Heart left ventricle (tissue), 16 donors: ENCODE measurements at regions not wholly inside any gene's neighbourhood (a gene's known extent, or its start where the extent isn't known, plus 50 kb on each side); places are given as distances from the start of the nearest gene placed in this dataset.

Source experiments
- ATAC-seq, 4 donors: fragments of 200-7000 bp; cut with Tn5 transposase; one replicate each; pipeline ENCODE4 v1.9.1; 2020 to 2022; ENCODE audit warnings: moderate library complexity in 4 of 4, mild to moderate bottlenecking in 3 of 4, moderate number of reproducible peaks in 1 of 4
- DNase-seq, 5 donors: peaks; one replicate each; pipeline ENCODE4 v3.0.0-alpha.2; 2020
- H3K27ac ChIP-seq, 12 donors: fragments of 200-600 bp; sonication (generic) in 4 of 12; one replicate each; pipeline versions ENCODE4 v1.5.0 to v1.8.0; 2016 to 2022; ENCODE audit warnings: mild to moderate bottlenecking in 2 of 12
- H3K27me3 ChIP-seq, 9 donors: fragments of 200-600 bp; sonication (generic) in 2 of 9; one replicate each; pipeline versions ENCODE4 v1.5.1 to v1.8.0; 2016 to 2022; ENCODE audit warnings: mild to moderate bottlenecking in 3 of 9
- H3K36me3 ChIP-seq, 9 donors: fragments of 200-600 bp; sonication (generic) in 2 of 9; one replicate each; pipeline versions ENCODE4 v1.5.0 to v1.8.0; 2018 to 2022; ENCODE audit warnings: mild to moderate bottlenecking in 2 of 9
- H3K4me1 ChIP-seq, 12 donors: fragments of 200-600 bp; sonication (generic) in 4 of 12; one replicate each; pipeline versions ENCODE4 v1.5.0 to v1.8.0; 2016 to 2022; ENCODE audit warnings: mild to moderate bottlenecking in 3 of 12
- H3K4me3 ChIP-seq, 12 donors: fragments of 200-600 bp; sonication (generic) in 4 of 12; one replicate each; pipeline versions ENCODE4 v1.5.0 to v1.8.0; 2017 to 2022; ENCODE audit warnings: mild to moderate bottlenecking in 9 of 12, moderate library complexity in 4 of 12
- H3K9me3 ChIP-seq, 12 donors: fragments of 200-600 bp; sonication (generic) in 4 of 12; one replicate each; pipeline versions ENCODE4 v1.5.0 to v1.8.0; 2016 to 2022; ENCODE audit warnings: mild to moderate bottlenecking in 1 of 12
- POLR2A ChIP-seq, 2 donors: fragments of 450-650 bp; IDR thresholded peaks; one replicate each; pipeline ENCODE4 v1.6.1; 2017; ENCODE audit warnings: antibody characterized with exemption in 2 of 2, mild to moderate bottlenecking in 2 of 2, moderate library complexity in 2 of 2
- WGBS, 4 donors: extraction: QIAGEN DNeasy Blood & Tissue Kit in 2 of 4; methylation state at CpG; one replicate each; pipeline versions ENCODE4 v1.1.5 to v1.1.7; 2013 to 2018; 5-methylcytosine and 5-hydroxymethylcytosine counted together
- intact Hi-C, 10 donors: fragments of 100-400 bp; cut with DNase I; formaldehyde crosslinking; loops; one replicate each; pipeline versions ENCODE4 v1.11.1 to v1.14.2; 2022
- TF ChIP-seq, protein P1 (sequence below), 12 donors: fragments of 200-600 bp; sonication (generic) in 4 of 12; IDR thresholded peaks; one replicate each; pipeline versions ENCODE4 v1.5.0 to v1.8.0; 2018 to 2022; ENCODE audit warnings: antibody characterized with exemption in 12 of 12, mild to moderate bottlenecking in 5 of 12
- donor health status: ischemic (EF 13 %, LVEDD 7.1; RV severe dilation, severe dysfunction).
- donor health status: healthy with polysubstance abuse.
- donor health status: DM: no; HTN: yes; CAD: no.
- donor health status: DM: no; HTN: no; CAD: no.
- donor health status: ischemic (EF 25% LVEDD 6.9; RV normal size, moderate dysfunction).
- donor health status: ischemic (EF 25% LVEDD 5.7; RV mildly dilated, moderate dysfunction).
- donor health status: healthy.
- donor health status: DM: yes; HTN: yes; CAD: no.
- donor health status: ischemic (EF 35%, LVEDD 5.7; RV mildly dilated, moderate dysfunction).
- donor health status: nonischemic (EF 11% LVEDD 7.7; RV severe dilation, severe dysfunction).
- donor health status: DM: yes; HTN: yes; CAD: no.
- donor health status: PGD.
- donor health status: ischemic (EF 29% LVEDD 5.4; RV normal size, mild dysfunction).
- donor health status: nonischemic (EF 23%, LVEDD 6.1; RV moderate dilation, normal function).

DNA sequence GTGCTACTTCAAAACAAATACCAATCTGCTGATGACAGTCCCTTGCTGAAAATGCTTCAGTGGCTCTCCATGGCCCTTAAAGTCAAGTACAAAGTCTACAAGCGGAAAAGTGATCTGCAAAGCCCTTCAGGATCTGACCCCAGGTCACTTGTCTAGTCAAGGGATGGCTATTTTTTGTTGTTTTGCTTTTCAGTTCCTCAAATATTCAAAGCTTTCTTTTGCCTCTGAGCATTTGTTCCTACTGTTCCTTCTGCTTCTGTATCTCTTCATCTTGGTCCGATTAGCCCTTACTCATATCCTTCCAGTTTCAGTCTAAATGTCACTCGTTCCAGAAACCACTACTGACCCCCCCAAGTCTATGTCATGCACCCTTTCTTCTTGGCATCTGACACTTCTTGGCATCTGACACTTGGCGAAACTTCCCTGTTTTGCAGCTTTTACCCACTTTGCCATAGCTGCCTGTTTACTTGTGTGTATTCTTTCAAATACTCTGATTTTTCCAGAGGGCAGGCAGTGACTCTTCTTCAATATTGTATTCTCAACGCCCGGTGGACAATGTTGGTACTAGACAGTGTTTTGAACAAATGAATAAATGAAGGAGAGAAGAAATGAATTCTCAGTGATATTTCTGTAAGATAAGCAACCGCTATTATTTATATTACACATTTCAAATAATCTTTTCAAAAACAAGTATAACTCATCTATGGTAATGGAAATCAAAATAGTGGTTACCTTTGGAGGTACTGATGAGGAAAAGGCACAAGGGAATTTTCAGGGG is 175.9 kb upstream of the FN1 start:
- Histone ChIP-seq H3K4me1 (peaks cover 0 to 24% (median 0%) of the 10 kb centered on the region in 12 donors), H3K4me3 (no peak overlapping the region), H3K27ac (peak overlapping the region in 1 of 12 donors; percentile 49), H3K36me3 (no peaks in the 10 kb centered on the region), H3K9me3 (peaks cover 0 to 4% (median 0%) of the 10 kb centered on the region in 12 donors), H3K27me3 (no peaks in the 10 kb centered on the region)
- TF ChIP-seq, protein P1, sequence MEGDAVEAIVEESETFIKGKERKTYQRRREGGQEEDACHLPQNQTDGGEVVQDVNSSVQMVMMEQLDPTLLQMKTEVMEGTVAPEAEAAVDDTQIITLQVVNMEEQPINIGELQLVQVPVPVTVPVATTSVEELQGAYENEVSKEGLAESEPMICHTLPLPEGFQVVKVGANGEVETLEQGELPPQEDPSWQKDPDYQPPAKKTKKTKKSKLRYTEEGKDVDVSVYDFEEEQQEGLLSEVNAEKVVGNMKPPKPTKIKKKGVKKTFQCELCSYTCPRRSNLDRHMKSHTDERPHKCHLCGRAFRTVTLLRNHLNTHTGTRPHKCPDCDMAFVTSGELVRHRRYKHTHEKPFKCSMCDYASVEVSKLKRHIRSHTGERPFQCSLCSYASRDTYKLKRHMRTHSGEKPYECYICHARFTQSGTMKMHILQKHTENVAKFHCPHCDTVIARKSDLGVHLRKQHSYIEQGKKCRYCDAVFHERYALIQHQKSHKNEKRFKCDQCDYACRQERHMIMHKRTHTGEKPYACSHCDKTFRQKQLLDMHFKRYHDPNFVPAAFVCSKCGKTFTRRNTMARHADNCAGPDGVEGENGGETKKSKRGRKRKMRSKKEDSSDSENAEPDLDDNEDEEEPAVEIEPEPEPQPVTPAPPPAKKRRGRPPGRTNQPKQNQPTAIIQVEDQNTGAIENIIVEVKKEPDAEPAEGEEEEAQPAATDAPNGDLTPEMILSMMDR (IDR thresholded peaks at IDR 0.05), result no peak
- no peak for TF ChIP-seq POLR2A (IDR thresholded peaks at IDR 0.05)
- intact Hi-C loops, result no loop called here
- 79 to 88% (median 82%) methylated on average over 7 of the region's 7 CpGs for WGBS, 4 donors
- ATAC-seq (peak in 2 of 4 donors; percentile 42 to 52), DNase-seq (no peak)

DNA sequence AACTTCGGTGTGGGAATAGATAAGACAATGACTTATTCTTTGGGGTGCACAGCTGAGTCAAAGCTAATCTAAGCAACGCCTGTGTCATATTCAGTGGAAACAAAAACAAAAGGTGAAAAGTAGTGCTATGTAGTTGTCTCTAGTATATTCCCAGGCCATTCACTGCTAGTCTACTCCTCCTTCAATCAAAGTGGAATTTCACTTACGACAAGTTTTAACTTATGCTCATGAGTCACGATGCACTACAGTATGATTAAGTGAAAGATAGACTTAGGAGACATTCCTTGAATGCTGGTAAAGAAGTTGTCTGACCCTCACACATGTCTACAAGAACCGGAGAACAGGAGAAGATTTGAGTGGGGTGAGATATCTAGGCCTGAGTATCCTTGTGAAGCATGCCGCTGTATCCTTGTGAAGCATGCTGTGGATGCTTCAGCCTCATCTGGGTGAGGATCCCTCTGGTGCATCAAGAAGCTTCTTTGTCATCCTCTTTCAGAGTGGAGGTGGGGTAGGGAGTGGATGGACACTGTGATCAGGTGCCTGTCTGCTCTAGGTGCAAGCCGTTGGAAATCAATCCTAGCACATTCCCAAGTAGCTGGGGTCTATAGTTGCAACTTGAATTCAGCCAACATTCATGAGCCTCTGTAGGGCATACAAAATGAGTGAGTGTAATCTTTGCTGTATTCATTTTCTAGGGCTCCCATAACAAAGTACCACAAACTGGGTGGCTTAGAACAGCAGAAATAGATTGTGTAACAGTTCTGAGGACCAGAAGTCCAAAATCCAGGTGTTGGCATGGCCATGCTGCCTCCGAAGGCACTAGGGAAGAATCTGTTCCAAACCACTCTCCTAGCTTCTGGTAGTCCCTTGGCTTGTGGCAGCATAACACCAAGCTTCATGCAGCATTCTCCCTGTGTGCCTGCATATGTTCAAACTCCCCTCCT is 173.5 kb upstream of the FN1 start:
- DNase-seq (no peak), ATAC-seq (no peak)
- Histone ChIP-seq H3K4me3 (no peak overlapping the region), H3K27me3 (no peaks in the 10 kb centered on the region), H3K27ac (no peak overlapping the region), H3K9me3 (no peaks in the 10 kb centered on the region), H3K4me1 (peaks cover 0 to 16% (median 0%) of the 10 kb centered on the region in 12 donors), H3K36me3 (no peaks in the 10 kb centered on the region)
- intact Hi-C loops, result loop anchor here in 1 of 10 donors (10.0 kb wide), 1 partner anchor 175 kb away; the partner anchor contains the start of gene FN1
- 92 to 97% (median 93%) methylated on average over 8 of the region's 8 CpGs for WGBS, 4 donors
- no peak for TF ChIP-seq POLR2A (IDR thresholded peaks at IDR 0.05)
- TF ChIP-seq, protein P1 (IDR thresholded peaks at IDR 0.05), result no peak

DNA sequence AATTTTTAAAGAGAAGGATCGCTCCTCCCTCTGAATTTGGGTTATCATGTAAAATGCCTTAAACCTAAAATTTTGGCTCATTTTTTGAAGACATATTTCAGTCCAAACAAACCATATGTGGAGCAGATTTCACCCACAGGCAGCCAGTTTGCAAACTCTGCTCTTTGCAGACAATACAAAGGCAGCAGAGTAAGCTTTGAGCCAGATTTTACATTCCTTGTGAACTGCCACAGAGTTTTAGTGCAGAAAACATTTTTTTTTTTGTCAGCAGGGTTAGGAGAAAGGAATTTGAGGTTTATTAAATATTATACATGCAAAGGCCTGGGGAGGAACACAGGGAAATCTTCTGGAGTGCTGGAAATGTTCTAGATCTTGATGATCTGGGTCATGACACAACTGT is 171.9 kb upstream of the FN1 start:
- ATAC-seq (no peak), DNase-seq (no peak)
- Histone ChIP-seq H3K4me3 (no peak overlapping the region), H3K36me3 (no peaks in the 10 kb centered on the region), H3K4me1 (peaks cover 0 to 14% (median 0%) of the 10 kb centered on the region in 12 donors), H3K27me3 (no peaks in the 10 kb centered on the region), H3K27ac (no peak overlapping the region), H3K9me3 (no peaks in the 10 kb centered on the region)
- intact Hi-C loops, result loop anchor here in 1 of 10 donors (10.0 kb wide), 1 partner anchor 173 kb away; the partner anchor contains the start of gene FN1
- WGBS, 4 donors, result 76 to 94% (median 89%) methylated on average over 1 of the region's 1 CpG
- TF ChIP-seq POLR2A (IDR thresholded peaks at IDR 0.05), result no peak
- TF ChIP-seq, protein P1 (IDR thresholded peaks at IDR 0.05), result no peak

DNA sequence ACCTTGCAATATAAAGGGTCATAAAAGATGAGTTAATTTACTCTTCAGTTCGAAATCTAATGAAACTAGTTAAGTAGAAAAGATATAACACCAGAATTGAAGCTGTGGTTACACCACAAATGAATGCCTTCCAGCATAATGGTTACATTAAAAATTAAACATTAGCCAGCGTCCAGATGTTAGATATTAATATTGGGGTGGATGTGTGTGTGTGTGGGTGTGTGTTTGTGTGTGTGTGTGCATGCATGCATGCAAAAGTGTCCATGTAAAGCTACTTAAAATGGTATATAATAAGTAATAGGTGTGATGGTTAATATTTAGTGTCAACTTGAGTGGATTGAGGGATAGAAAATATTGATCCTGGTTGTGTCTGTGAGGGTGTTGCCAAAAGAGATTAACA is 170.4 kb upstream of the FN1 start:
- Histone ChIP-seq H3K4me1 (peaks cover 0 to 18% (median 0%) of the 10 kb centered on the region in 12 donors), H3K27me3 (no peaks in the 10 kb centered on the region), H3K27ac (no peak overlapping the region), H3K9me3 (no peaks in the 10 kb centered on the region), H3K4me3 (no peak overlapping the region), H3K36me3 (no peaks in the 10 kb centered on the region)
- DNase-seq (no peak), ATAC-seq (no peak)
- intact Hi-C loops, result loop anchor here in 1 of 10 donors (10.0 kb wide), 1 partner anchor 171 kb away; the partner anchor contains the start of gene FN1
- TF ChIP-seq POLR2A (IDR thresholded peaks at IDR 0.05), result no peak
- WGBS, 4 donors, result 78 to 93% (median 89%) methylated on average over 2 of the region's 2 CpGs
